ENCODE measurements at regions not wholly inside any gene's neighbourhood (a gene's known extent, or its start where the extent isn't known, plus 50 kb on each side); places are given as distances from the start of the nearest gene placed in this dataset.

GRCh38 chr6:133583907-133584427 is 304.9 kb upstream of the TCF21 start:
- H3K36me3 Mint-ChIP-seq (ENCODE audit: low read depth): no peaks in the 10 kb centered on the region
- no peak for ATAC-seq (replicated peaks)
- peaks cover 5% of the 10 kb centered on the region for H3K27me3 Mint-ChIP-seq
- no peaks in the 10 kb centered on the region for H3K4me1 Mint-ChIP-seq
- H3K27ac Mint-ChIP-seq: no peak overlapping the region
- H3K9me3 Mint-ChIP-seq: no peaks in the 10 kb centered on the region
- no peak overlapping the region for H3K4me3 Mint-ChIP-seq

- H3K27me3 Mint-ChIP-seq: peaks cover 5% of the 10 kb centered on the region
- no peaks in the 10 kb centered on the region for H3K36me3 Mint-ChIP-seq (ENCODE audit: low read depth)
- ATAC-seq (replicated peaks): no peak
- no peaks in the 10 kb centered on the region for H3K4me1 Mint-ChIP-seq
- no peak overlapping the region for H3K27ac Mint-ChIP-seq
- no peaks in the 10 kb centered on the region for H3K9me3 Mint-ChIP-seq
- no peak overlapping the region for H3K4me3 Mint-ChIP-seq
Observed at GRCh38 chr6:133584823-133585222, 304.1 kb upstream of the TCF21 start.

GRCh38 chr6:133585978-133586377 is 302.9 kb upstream of the TCF21 start:
- Mint-ChIP-seq H3K27me3 (peaks cover 5% of the 10 kb centered on the region), H3K9me3 (peaks cover 3% of the 10 kb centered on the region), H3K4me1 (no peaks in the 10 kb centered on the region), H3K4me3 (no peak overlapping the region), H3K36me3 (ENCODE audit: low read depth) (no peaks in the 10 kb centered on the region), H3K27ac (no peak overlapping the region)
- no peak for ATAC-seq (replicated peaks)

DNA sequence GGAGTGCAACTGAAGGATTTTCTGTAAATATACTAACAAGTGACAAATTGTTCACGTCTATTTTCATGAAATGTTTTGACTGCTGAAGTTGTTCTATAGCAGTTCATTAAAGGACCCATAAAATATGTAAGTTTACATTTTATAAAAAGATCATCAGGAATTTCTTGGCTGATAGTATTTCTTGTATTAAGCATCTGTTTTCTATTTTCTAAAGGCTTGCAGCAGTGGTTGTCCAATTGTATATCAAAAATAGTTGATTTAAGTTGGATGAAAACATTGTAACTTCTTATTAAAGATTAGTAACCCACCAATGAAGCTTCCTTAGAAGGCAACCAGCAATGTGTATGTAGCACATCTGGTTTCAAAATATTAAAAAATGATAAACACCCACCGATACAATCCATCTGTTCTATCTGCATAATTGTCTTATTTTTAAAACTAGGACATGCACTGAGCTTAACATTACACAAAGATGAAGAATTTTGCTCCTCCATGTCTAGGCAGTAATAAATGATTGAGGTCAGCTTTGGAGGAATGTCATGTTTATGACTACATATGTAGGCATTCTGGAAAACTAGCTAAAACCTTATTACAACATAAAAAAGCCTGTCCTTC is 301.3 kb upstream of the TCF21 start:
- Mint-ChIP-seq H3K36me3 (ENCODE audit: low read depth) (no peaks in the 10 kb centered on the region), H3K4me1 (no peaks in the 10 kb centered on the region), H3K4me3 (no peak overlapping the region), H3K9me3 (peaks cover 3% of the 10 kb centered on the region), H3K27me3 (peaks cover 2% of the 10 kb centered on the region), H3K27ac (no peak overlapping the region)
- no peak for ATAC-seq (replicated peaks)

- no peak for ATAC-seq (replicated peaks)
- H3K27me3 Mint-ChIP-seq: no peaks in the 10 kb centered on the region
- no peaks in the 10 kb centered on the region for H3K4me1 Mint-ChIP-seq
- H3K27ac Mint-ChIP-seq: no peak overlapping the region
- peaks cover 3% of the 10 kb centered on the region for H3K9me3 Mint-ChIP-seq
- no peak overlapping the region for H3K4me3 Mint-ChIP-seq
- H3K36me3 Mint-ChIP-seq (ENCODE audit: low read depth): no peaks in the 10 kb centered on the region
Observed at GRCh38 chr6:133590196-133590595, 298.7 kb upstream of the TCF21 start.

DNA sequence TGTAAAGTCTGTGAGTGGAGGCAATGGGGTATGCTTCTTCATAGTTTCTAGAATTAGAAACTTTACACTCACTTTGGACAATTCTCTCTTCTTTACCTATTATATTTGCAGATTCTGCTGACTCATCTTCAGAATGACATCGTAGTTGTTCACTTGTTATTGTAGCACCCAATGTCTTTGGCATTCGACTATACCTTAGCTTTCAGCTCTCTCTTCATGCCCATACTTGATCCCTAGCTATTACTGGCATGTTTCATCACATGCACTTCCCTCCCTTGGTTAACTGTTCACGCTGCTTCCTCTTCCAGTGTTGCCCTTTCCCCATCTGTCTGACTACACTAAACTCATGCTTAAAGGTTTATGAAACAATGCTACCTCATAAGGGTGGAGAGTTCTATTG is 298.1 kb upstream of the TCF21 start:
- Mint-ChIP-seq H3K4me3 (no peak overlapping the region), H3K9me3 (peaks cover 3% of the 10 kb centered on the region), H3K4me1 (no peaks in the 10 kb centered on the region), H3K27me3 (no peaks in the 10 kb centered on the region), H3K36me3 (ENCODE audit: low read depth) (no peaks in the 10 kb centered on the region), H3K27ac (no peak overlapping the region)
- no peak for ATAC-seq (replicated peaks)

DNA sequence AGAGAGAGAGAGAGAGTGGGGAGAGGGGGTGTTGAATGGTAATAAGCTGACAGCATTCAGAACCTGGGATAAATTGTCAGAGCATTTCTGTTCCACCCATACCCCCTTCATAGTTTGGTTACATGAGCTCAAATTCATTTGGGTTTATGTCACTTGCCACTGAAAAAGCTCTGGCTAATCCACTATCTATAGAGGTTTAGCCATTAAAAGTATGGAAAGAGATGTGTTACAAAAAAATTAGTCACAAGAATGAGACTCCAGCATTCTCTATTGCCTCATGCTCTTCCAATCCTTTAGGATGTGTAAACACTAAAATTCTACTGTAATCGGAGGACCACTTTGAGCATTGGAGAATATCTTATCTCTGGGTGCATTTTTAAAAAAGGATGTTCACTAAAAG is 297.6 kb upstream of the TCF21 start:
- H3K27me3 Mint-ChIP-seq: no peaks in the 10 kb centered on the region
- peaks cover 3% of the 10 kb centered on the region for H3K9me3 Mint-ChIP-seq
- H3K4me3 Mint-ChIP-seq: no peak overlapping the region
- H3K36me3 Mint-ChIP-seq (ENCODE audit: low read depth): no peaks in the 10 kb centered on the region
- H3K4me1 Mint-ChIP-seq: no peaks in the 10 kb centered on the region
- H3K27ac Mint-ChIP-seq: no peak overlapping the region
- no peak for ATAC-seq (replicated peaks)

DNA sequence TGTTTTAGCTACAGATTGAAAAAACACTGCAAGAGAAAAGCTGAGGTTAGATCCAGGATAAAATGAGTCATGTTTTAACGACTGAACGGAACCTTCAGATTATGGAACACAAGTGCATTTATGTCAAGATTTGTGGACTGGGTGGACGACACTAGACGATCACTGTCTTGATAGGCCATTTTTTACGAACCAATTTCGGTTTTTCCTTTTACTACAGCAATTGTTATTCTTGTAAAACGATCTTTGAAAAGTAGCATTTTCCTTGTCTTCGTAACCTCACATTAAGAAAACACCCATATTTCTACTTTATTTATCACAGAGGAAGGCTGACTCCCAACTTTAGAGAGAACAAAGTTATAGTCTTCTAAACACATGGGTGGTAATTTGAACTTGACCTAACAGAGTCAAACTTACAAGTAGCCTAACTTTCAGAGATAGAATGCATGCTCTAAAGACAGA is 294.2 kb upstream of the TCF21 start:
- H3K27me3 Mint-ChIP-seq: no peaks in the 10 kb centered on the region
- peaks cover 3% of the 10 kb centered on the region for H3K9me3 Mint-ChIP-seq
- H3K4me1 Mint-ChIP-seq: no peaks in the 10 kb centered on the region
- ATAC-seq (replicated peaks): no peak
- no peak overlapping the region for H3K27ac Mint-ChIP-seq
- no peaks in the 10 kb centered on the region for H3K36me3 Mint-ChIP-seq (ENCODE audit: low read depth)
- H3K4me3 Mint-ChIP-seq: no peak overlapping the region

DNA sequence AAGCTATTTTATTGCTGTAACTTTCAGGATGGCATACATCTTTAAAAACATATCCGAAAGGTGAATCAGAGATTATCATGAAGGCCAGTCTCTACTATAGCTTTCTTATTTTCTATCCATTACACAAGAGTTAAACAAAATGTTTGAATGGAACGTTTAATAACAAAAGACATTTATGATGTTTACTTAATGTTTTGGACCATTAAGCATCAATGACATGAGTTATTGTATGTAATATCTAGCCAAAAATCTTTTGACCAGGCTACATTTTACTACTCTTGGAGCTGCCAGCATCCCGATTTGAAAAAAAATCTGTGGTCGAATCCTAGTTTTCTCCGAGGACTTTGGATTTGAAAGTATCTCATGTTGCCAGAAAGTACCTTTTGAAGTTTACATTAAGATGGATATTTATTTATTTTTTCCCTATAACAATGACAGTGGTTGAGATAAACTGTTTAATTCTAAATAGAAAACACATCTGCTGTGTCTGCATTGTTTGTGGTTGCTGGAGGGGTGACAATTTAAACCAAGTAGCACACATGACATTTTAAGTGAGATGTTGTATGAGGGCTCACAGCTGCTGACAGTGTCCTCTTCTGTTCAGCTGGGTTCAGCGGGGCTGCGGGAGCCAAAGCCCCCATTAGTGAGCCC is 293.7 kb upstream of the TCF21 start:
- no peaks in the 10 kb centered on the region for H3K27me3 Mint-ChIP-seq
- ATAC-seq (replicated peaks): no peak
- peaks cover 3% of the 10 kb centered on the region for H3K9me3 Mint-ChIP-seq
- H3K36me3 Mint-ChIP-seq (ENCODE audit: low read depth): no peaks in the 10 kb centered on the region
- H3K4me1 Mint-ChIP-seq: no peaks in the 10 kb centered on the region
- H3K4me3 Mint-ChIP-seq: no peak overlapping the region
- no peak overlapping the region for H3K27ac Mint-ChIP-seq

GRCh38 chr6:133606852-133607251 is 282.1 kb upstream of the TCF21 start:
- H3K27ac Mint-ChIP-seq: no peak overlapping the region
- no peak for ATAC-seq (replicated peaks)
- no peaks in the 10 kb centered on the region for H3K36me3 Mint-ChIP-seq (ENCODE audit: low read depth)
- no peaks in the 10 kb centered on the region for H3K9me3 Mint-ChIP-seq
- H3K27me3 Mint-ChIP-seq: peaks cover 4% of the 10 kb centered on the region
- no peaks in the 10 kb centered on the region for H3K4me1 Mint-ChIP-seq
- H3K4me3 Mint-ChIP-seq: no peak overlapping the region

GRCh38 chr6:133608620-133609019 is 280.3 kb upstream of the TCF21 start:
- Mint-ChIP-seq H3K4me1 (no peaks in the 10 kb centered on the region), H3K27me3 (peaks cover 4% of the 10 kb centered on the region), H3K4me3 (no peak overlapping the region), H3K9me3 (no peaks in the 10 kb centered on the region), H3K36me3 (ENCODE audit: low read depth) (no peaks in the 10 kb centered on the region), H3K27ac (no peak overlapping the region)
- no peak for ATAC-seq (replicated peaks)

- Mint-ChIP-seq H3K4me3 (no peak overlapping the region), H3K4me1 (no peaks in the 10 kb centered on the region), H3K27ac (no peak overlapping the region), H3K9me3 (no peaks in the 10 kb centered on the region), H3K27me3 (peaks cover 4% of the 10 kb centered on the region), H3K36me3 (ENCODE audit: low read depth) (no peaks in the 10 kb centered on the region)
- ATAC-seq (replicated peaks): no peak
Observed at GRCh38 chr6:133609415-133610226, 279.3 kb upstream of the TCF21 start.

GRCh38 chr6:133610227-133610840 is 278.6 kb upstream of the TCF21 start:
- Mint-ChIP-seq H3K9me3 (no peaks in the 10 kb centered on the region), H3K4me3 (no peak overlapping the region), H3K36me3 (ENCODE audit: low read depth) (no peaks in the 10 kb centered on the region), H3K4me1 (no peaks in the 10 kb centered on the region), H3K27me3 (peaks cover 4% of the 10 kb centered on the region), H3K27ac (no peak overlapping the region)
- ATAC-seq (replicated peaks): no peak

GRCh38 chr6:133610971-133611370 is 277.9 kb upstream of the TCF21 start:
- H3K4me3 Mint-ChIP-seq: no peak overlapping the region
- H3K4me1 Mint-ChIP-seq: no peaks in the 10 kb centered on the region
- no peak for ATAC-seq (replicated peaks)
- no peaks in the 10 kb centered on the region for H3K36me3 Mint-ChIP-seq (ENCODE audit: low read depth)
- H3K27ac Mint-ChIP-seq: no peak overlapping the region
- H3K9me3 Mint-ChIP-seq: no peaks in the 10 kb centered on the region
- H3K27me3 Mint-ChIP-seq: no peaks in the 10 kb centered on the region
